ENCODE measurements at regions not wholly inside any gene's neighbourhood (a gene's known extent, or its start where the extent isn't known, plus 50 kb on each side); places are given as distances from the start of the nearest gene placed in this dataset.

- H3K36me3 ChIP-seq (replicated peaks; ENCODE audit: low read depth, low read length): no peaks in the 10 kb centered on the region
- peak overlapping the region; percentile 7; the same call in 1 of the 2 replicates for H3K4me2 ChIP-seq (ENCODE audit: low read length)
- H3K27ac ChIP-seq (ENCODE audit: low read length): no peak overlapping the region
- peaks cover 11% of the 10 kb centered on the region for H3K4me1 ChIP-seq (ENCODE audit: low read length)
- no peak overlapping the region for H3K9ac ChIP-seq (ENCODE audit: low read length)
- peaks cover 4% of the 10 kb centered on the region; the same call in 1 of the 2 replicates for H3K27me3 ChIP-seq (ENCODE audit: low read depth, low read length)
- H3K79me2 ChIP-seq (ENCODE audit: low read length): no peaks in the 10 kb centered on the region
- no peaks in the 10 kb centered on the region for H3K9me3 ChIP-seq (ENCODE audit: insufficient read depth, low read length)
- H4K20me1 ChIP-seq (ENCODE audit: insufficient read depth, low read length): no peaks in the 10 kb centered on the region
- H2AFZ ChIP-seq (ENCODE audit: low read depth, low read length): no peak overlapping the region
- TF ChIP-seq EZH2phosphoT487 (IDR thresholded peaks at IDR 0.05; ENCODE audit: low read depth): no peak
- no peak for TF ChIP-seq CTCF (IDR thresholded peaks at IDR 0.05; ENCODE audit: low read depth, low read length)
- H3K4me3 ChIP-seq (ENCODE audit: low read length): no peak overlapping the region
Measured at GRCh38 chr4:36863601-36864000, 380.9 kb upstream of the NWD2 start.

- H3K4me2 ChIP-seq (ENCODE audit: low read length): peak overlapping the region; percentile 46
- no peak overlapping the region for H3K9ac ChIP-seq (ENCODE audit: low read length)
- no peak overlapping the region for H2AFZ ChIP-seq (ENCODE audit: low read depth, low read length)
- H4K20me1 ChIP-seq (ENCODE audit: insufficient read depth, low read length): no peaks in the 10 kb centered on the region
- peaks cover 25% of the 10 kb centered on the region for H3K4me1 ChIP-seq (ENCODE audit: low read length)
- TF ChIP-seq EZH2phosphoT487 (IDR thresholded peaks at IDR 0.05; ENCODE audit: low read depth): no peak
- H3K4me3 ChIP-seq (ENCODE audit: low read length): no peak overlapping the region
- no peak overlapping the region for H3K27ac ChIP-seq (ENCODE audit: low read length)
- H3K79me2 ChIP-seq (ENCODE audit: low read length): no peaks in the 10 kb centered on the region
- no peaks in the 10 kb centered on the region for H3K36me3 ChIP-seq (replicated peaks; ENCODE audit: low read depth, low read length)
- no peaks in the 10 kb centered on the region for H3K9me3 ChIP-seq (ENCODE audit: insufficient read depth, low read length)
- H3K27me3 ChIP-seq (ENCODE audit: low read depth, low read length): peaks cover 4% of the 10 kb centered on the region; the same call in 1 of the 2 replicates
Measured at GRCh38 chr4:36870121-36870520, 374.4 kb upstream of the NWD2 start.

- H3K4me3 ChIP-seq (ENCODE audit: low read length): no peak overlapping the region
- no peak overlapping the region for H3K4me2 ChIP-seq (ENCODE audit: low read length)
- no peak overlapping the region for H3K9ac ChIP-seq (ENCODE audit: low read length)
- no peaks in the 10 kb centered on the region for H3K9me3 ChIP-seq (ENCODE audit: insufficient read depth, low read length)
- no peaks in the 10 kb centered on the region for H4K20me1 ChIP-seq (ENCODE audit: insufficient read depth, low read length)
- no peaks in the 10 kb centered on the region for H3K79me2 ChIP-seq (ENCODE audit: low read length)
- H3K4me1 ChIP-seq (ENCODE audit: low read length): peaks cover 25% of the 10 kb centered on the region
- H3K27me3 ChIP-seq (ENCODE audit: low read depth, low read length): no peaks in the 10 kb centered on the region
- H2AFZ ChIP-seq (ENCODE audit: low read depth, low read length): no peak overlapping the region
- no peak overlapping the region for H3K27ac ChIP-seq (ENCODE audit: low read length)
- H3K36me3 ChIP-seq (replicated peaks; ENCODE audit: low read depth, low read length): no peaks in the 10 kb centered on the region
- TF ChIP-seq EZH2phosphoT487 (IDR thresholded peaks at IDR 0.05; ENCODE audit: low read depth) (no peak), CTCF (IDR thresholded peaks at IDR 0.05; ENCODE audit: low read depth, low read length) (no peak)
Measured at GRCh38 chr4:36872679-36873078, 371.9 kb upstream of the NWD2 start.

GRCh38 chr4:36884151-36884550 is 360.4 kb upstream of the NWD2 start:
- Histone ChIP-seq H3K27me3 (ENCODE audit: low read depth, low read length) (no peaks in the 10 kb centered on the region), H3K4me2 (ENCODE audit: low read length) (peak overlapping the region; percentile 58)
- TF ChIP-seq EZH2phosphoT487 (IDR thresholded peaks at IDR 0.05; ENCODE audit: low read depth) (no peak), CTCF (IDR thresholded peaks at IDR 0.05; ENCODE audit: low read depth, low read length) (no peak)

More at GRCh38 chr4:36884151-36884550, 360.4 kb upstream of the NWD2 start:
- Histone ChIP-seq H3K36me3 (replicated peaks; ENCODE audit: low read depth, low read length) (peaks cover 2% of the 10 kb centered on the region), H3K9ac (ENCODE audit: low read length) (no peak overlapping the region), H3K9me3 (ENCODE audit: insufficient read depth, low read length) (0 out of 2 replicates have a peak, but pooled peaks cover 13% of the 10 kb centered on the region), H3K27ac (ENCODE audit: low read length) (no peak overlapping the region), H3K4me1 (ENCODE audit: low read length) (peaks cover 10% of the 10 kb centered on the region), H3K79me2 (ENCODE audit: low read length) (no peaks in the 10 kb centered on the region), H3K4me3 (ENCODE audit: low read length) (no peak overlapping the region), H4K20me1 (ENCODE audit: insufficient read depth, low read length) (no peaks in the 10 kb centered on the region), H2AFZ (ENCODE audit: low read depth, low read length) (no peak overlapping the region)
